ENCODE measurements at regions not wholly inside any gene's neighbourhood (a gene's known extent, or its start where the extent isn't known, plus 50 kb on each side); places are given as distances from the start of the nearest gene placed in this dataset.

DNA sequence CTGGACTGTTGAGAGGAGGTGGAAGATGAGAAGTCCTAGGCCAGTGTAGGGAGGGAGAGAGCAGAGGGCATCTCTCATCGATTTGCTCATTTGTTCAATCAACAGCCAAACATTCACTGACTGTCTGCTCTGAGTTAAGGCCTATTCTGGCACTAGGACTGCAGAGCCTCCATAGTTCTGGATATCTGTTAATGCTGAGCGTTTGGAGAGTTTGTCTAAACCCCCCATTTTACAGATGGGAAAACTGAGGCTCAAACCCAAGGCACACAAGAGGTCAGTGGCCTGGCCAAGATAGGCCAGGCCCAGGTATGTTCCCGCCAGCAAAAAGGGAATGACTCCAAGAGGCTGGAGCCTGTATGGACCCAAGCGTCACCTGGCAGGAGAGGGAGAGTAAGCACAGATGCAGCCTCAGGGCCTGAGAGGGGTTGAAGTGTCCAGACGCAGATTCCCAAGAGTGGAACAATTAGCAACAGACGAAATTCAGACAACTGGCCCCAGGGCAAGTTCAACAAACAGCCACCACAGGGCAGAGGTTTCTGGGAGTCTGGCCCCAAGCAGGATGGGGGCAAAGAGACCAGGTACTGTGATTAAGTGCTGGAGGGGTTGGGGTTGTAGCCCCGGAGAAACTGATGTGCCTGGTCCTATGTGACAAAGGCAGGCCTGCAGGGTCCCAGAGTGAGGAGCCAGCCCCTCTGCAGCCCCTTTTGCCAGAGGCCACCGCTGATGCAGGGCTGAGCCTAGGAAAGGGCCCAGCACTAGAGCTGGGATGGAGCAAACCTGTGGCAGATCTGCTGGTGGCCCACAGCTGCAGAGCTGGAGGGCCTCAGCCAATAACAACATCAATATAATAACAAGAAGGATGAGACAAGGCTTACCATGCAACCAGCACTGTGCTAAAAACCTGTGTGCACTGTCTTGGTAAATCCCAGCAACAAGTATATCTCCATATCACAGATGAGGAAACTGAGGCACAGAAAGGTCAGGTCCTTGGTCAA lies 245.1 kb upstream of the TLE3 start:
- Mint-ChIP-seq H3K9me3 (ENCODE audit: low read depth) (no peaks in the 10 kb centered on the region), H3K27ac (no peak overlapping the region), H3K27me3 (peaks cover 9% of the 10 kb centered on the region), H3K4me3 (ENCODE audit: low read depth) (no peak overlapping the region), H3K4me1 (ENCODE audit: low read depth) (peaks cover 13% of the 10 kb centered on the region), H3K36me3 (ENCODE audit: insufficient read depth) (no peaks in the 10 kb centered on the region)
- no peak for DNase-seq (ENCODE audit: low spot score, unreplicated experiment)
- TF ChIP-seq, protein P1, sequence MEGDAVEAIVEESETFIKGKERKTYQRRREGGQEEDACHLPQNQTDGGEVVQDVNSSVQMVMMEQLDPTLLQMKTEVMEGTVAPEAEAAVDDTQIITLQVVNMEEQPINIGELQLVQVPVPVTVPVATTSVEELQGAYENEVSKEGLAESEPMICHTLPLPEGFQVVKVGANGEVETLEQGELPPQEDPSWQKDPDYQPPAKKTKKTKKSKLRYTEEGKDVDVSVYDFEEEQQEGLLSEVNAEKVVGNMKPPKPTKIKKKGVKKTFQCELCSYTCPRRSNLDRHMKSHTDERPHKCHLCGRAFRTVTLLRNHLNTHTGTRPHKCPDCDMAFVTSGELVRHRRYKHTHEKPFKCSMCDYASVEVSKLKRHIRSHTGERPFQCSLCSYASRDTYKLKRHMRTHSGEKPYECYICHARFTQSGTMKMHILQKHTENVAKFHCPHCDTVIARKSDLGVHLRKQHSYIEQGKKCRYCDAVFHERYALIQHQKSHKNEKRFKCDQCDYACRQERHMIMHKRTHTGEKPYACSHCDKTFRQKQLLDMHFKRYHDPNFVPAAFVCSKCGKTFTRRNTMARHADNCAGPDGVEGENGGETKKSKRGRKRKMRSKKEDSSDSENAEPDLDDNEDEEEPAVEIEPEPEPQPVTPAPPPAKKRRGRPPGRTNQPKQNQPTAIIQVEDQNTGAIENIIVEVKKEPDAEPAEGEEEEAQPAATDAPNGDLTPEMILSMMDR (IDR thresholded peaks at IDR 0.05; ENCODE audit: unreplicated experiment) = no peak

DNA sequence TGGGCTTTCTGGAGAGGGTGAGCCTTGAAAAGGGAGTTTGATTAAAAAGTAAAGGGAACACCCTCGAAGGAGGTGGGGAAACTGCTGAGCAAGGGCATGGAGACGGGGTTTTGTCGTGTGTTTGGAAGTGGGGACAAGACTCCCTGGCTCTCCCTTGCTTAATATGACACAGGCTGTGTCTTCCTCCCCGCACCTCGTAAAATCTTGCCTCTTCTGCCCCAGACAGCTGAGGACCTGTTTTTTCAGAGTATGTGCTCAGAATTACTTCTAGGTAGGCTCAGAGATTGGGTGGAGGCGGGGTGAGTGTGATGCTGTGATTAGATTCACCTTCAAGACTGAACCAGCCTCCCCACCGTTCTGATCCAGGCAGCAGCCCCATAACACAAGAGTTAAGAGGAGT lies 244.4 kb upstream of the TLE3 start:
- Mint-ChIP-seq H3K27me3 (peaks cover 9% of the 10 kb centered on the region), H3K36me3 (ENCODE audit: insufficient read depth) (no peaks in the 10 kb centered on the region), H3K27ac (no peak overlapping the region), H3K4me3 (ENCODE audit: low read depth) (no peak overlapping the region), H3K4me1 (ENCODE audit: low read depth) (peaks cover 13% of the 10 kb centered on the region), H3K9me3 (ENCODE audit: low read depth) (no peaks in the 10 kb centered on the region)
- DNase-seq (ENCODE audit: low spot score, unreplicated experiment) = no peak
- TF ChIP-seq, protein P1 (IDR thresholded peaks at IDR 0.05; ENCODE audit: unreplicated experiment) = no peak

DNA sequence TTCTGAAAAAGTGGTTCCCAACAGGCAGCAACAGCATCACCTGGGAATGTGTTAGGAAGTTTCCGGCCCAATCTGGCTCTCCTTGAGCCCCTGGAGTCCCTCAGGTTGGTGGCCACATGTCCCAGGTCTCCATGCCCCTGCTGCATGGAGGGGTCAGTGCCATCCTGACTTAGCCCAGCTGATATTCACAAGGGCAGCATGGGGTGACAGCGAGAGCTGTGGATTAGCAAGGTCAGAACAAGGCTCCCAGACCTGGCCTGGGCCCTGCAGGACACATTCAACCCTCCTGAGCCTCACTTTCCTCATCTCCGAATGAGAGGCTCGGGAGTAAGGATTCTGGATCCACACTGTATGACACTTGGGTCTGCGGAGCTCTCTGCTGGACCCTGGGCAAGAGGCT lies 243.8 kb upstream of the TLE3 start:
- H3K4me1 Mint-ChIP-seq (ENCODE audit: low read depth) = peaks cover 13% of the 10 kb centered on the region
- H3K36me3 Mint-ChIP-seq (ENCODE audit: insufficient read depth) = no peaks in the 10 kb centered on the region
- H3K9me3 Mint-ChIP-seq (ENCODE audit: low read depth) = no peaks in the 10 kb centered on the region
- no peak for DNase-seq (ENCODE audit: low spot score, unreplicated experiment)
- peaks cover 9% of the 10 kb centered on the region for H3K27me3 Mint-ChIP-seq
- no peak overlapping the region for H3K4me3 Mint-ChIP-seq (ENCODE audit: low read depth)
- TF ChIP-seq, protein P1 (IDR thresholded peaks at IDR 0.05; ENCODE audit: unreplicated experiment) = no peak
- no peak overlapping the region for H3K27ac Mint-ChIP-seq

DNA sequence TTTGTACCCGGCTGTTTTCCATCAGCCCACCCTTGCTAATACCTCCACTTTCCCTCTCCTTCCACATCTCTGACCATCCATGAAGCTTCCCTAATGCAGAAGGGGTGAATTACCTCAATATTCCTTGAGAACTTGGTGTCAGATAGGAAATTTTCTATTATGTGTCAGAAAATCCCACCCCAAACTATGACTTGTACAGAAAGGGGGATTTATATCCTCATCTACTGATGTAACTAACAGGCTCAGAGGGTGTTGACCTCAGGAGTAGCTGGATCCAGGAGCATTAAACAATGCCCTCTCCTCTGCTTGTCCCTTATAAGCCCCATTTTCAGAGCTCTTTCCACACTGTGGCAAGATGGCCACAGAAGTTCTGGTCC lies 242.8 kb upstream of the TLE3 start:
- Mint-ChIP-seq H3K27me3 (peaks cover 13% of the 10 kb centered on the region), H3K4me1 (ENCODE audit: low read depth) (peaks cover 13% of the 10 kb centered on the region), H3K36me3 (ENCODE audit: insufficient read depth) (peaks cover 2% of the 10 kb centered on the region), H3K4me3 (ENCODE audit: low read depth) (no peak overlapping the region), H3K9me3 (ENCODE audit: low read depth) (peaks cover 6% of the 10 kb centered on the region), H3K27ac (no peak overlapping the region)
- DNase-seq (ENCODE audit: low spot score, unreplicated experiment) = no peak
- TF ChIP-seq, protein P1 (IDR thresholded peaks at IDR 0.05; ENCODE audit: unreplicated experiment) = no peak

DNA sequence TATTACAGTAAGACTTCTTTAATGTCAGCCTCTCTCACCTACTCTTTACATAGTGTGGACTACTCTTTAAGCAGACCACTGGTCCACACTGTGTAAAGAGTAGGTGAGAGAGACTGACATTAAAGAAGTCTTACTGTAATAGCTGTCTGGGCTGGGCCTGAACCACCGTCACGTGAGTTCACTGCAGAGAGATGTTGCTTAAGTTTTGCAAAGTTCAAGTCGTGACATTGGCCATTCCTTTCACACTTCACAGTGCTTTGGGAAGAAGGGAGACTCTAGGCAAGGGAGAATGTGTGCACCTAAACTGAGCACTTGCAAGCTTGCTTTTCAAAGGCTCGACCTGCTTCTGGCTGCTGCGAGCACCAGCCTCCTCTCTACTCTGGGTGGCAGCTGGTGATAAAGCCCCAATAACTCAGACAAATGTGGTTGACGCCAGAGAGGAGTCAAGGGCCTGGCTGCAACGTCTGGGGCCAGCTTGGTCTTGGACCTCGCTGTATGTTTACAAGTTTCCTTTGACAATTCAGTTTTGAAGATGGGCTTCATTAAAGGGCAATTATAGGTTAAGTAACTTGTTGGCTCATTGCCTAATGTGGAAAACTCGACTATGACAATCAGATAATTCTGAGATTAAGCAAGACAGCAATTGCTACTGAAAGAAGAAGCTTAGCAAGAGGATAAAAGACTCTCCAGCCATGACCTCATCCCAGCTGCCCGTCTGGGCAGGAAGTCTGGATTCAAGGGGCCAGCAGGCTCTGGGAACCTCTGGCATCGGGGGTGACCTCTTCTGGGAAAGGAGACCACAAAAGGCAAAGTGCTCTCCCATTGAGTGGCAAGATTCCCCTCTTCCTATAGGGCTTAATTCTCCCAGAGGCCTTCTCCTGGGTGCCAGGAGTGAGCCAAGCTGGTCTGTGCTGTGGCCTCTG lies 242.1 kb upstream of the TLE3 start:
- peaks cover 10% of the 10 kb centered on the region for H3K4me1 Mint-ChIP-seq (ENCODE audit: low read depth)
- peaks cover 9% of the 10 kb centered on the region for H3K9me3 Mint-ChIP-seq (ENCODE audit: low read depth)
- peaks cover 13% of the 10 kb centered on the region for H3K27me3 Mint-ChIP-seq
- no peak overlapping the region for H3K27ac Mint-ChIP-seq
- no peak overlapping the region for H3K4me3 Mint-ChIP-seq (ENCODE audit: low read depth)
- TF ChIP-seq, protein P1 (IDR thresholded peaks at IDR 0.05; ENCODE audit: unreplicated experiment) = no peak
- DNase-seq (ENCODE audit: low spot score, unreplicated experiment) = no peak
- peaks cover 2% of the 10 kb centered on the region for H3K36me3 Mint-ChIP-seq (ENCODE audit: insufficient read depth)

All from progenitor cell of endocrine pancreas (in vitro differentiated cells).